ENCODE measurements at regions not wholly inside any gene's neighbourhood (a gene's known extent, or its start where the extent isn't known, plus 50 kb on each side); places are given as distances from the start of the nearest gene placed in this dataset.

DNA sequence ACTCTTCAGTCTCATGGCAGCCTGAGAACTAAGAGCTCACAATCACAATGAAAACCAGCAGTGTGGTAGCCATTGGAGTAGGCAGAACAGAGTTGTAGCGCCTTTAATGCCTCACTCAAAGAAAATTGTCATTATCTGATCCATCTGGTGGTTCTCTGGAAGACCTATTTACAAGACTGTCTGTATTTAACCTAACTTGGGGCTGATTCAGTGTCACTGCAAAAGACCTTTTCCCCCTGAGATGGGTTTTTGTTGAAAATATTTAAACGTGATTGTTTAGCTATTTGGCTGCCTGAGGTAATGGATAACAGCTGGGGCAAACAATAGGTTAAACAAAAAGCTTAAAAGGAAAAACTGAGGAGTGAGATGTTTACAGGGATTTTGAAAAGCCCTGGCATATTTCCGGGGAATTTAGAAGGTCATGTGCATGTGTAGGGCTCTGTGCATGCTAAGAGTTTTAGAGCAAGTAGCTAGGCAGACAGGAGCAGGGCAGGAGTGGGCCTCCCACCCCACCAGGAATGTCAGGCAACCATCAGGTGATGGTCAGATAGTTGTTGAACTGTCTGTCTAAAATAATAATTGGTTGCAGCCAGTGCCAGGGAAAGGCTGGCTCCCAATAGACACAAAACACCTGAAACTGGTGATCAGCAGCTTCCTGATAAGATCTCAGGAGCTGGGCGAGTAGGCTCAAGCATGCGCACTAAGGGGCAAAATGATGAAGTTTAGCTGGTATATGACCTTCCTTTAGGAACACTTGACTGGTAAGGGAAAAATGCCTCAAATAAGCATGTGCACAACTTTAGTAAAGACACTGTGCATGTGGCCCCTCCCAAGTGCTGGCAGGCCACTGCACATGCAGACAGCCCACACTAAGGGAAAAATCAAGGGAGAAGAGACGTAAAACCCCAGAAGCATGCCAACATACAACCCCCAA is 70.8 kb upstream of the AKIRIN2 start:
- CTCF ChIA-PET, result interaction anchor here (1.1 kb wide), 1 partner anchor 10 kb away, joined by 3 read pairs; no protein-coding TSS in a partner anchor
- POLR2A ChIA-PET, result interaction anchor here (0.9 to 1.0 kb wide), 2 partner anchors 71 kb away, joined by 3 to 4 read pairs; partner anchors contain the start of gene AKIRIN2
- no peak for DNase-seq (ENCODE audit: extremely low spot score)
- TF ChIP-seq FOXA1 (IDR thresholded peaks at IDR 0.05) (no peak), NFRKB (IDR thresholded peaks at IDR 0.05) (no peak), TARDBP (IDR thresholded peaks at IDR 0.05) (no peak), HDGF (IDR thresholded peaks at IDR 0.05; ENCODE audit: borderline replicate concordance) (no peak), ELF4 (IDR thresholded peaks at IDR 0.05) (no peak), L3MBTL2 (conservative IDR thresholded peaks at IDR 0.05) (no peak), BHLHE40 (IDR thresholded peaks at IDR 0.05; ENCODE audit: borderline replicate concordance) (no peak), LEF1 (IDR thresholded peaks at IDR 0.05; ENCODE audit: borderline replicate concordance) (no peak), FOXM1 (IDR thresholded peaks at IDR 0.05; ENCODE audit: borderline replicate concordance) (no peak), FOXK2 (IDR thresholded peaks at IDR 0.05) (no peak), CTBP1 (IDR thresholded peaks at IDR 0.05; ENCODE audit: borderline replicate concordance) (no peak), SP1 (IDR thresholded peaks at IDR 0.05) (no peak), SUZ12 (IDR thresholded peaks at IDR 0.05) (no peak), ZNF384 (IDR thresholded peaks at IDR 0.05) (no peak), ARNT (IDR thresholded peaks at IDR 0.05) (no peak)
- TF ChIP-seq, protein P1, sequence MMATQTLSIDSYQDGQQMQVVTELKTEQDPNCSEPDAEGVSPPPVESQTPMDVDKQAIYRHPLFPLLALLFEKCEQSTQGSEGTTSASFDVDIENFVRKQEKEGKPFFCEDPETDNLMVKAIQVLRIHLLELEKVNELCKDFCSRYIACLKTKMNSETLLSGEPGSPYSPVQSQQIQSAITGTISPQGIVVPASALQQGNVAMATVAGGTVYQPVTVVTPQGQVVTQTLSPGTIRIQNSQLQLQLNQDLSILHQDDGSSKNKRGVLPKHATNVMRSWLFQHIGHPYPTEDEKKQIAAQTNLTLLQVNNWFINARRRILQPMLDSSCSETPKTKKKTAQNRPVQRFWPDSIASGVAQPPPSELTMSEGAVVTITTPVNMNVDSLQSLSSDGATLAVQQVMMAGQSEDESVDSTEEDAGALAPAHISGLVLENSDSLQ (IDR thresholded peaks at IDR 0.05), result no peak

DNA sequence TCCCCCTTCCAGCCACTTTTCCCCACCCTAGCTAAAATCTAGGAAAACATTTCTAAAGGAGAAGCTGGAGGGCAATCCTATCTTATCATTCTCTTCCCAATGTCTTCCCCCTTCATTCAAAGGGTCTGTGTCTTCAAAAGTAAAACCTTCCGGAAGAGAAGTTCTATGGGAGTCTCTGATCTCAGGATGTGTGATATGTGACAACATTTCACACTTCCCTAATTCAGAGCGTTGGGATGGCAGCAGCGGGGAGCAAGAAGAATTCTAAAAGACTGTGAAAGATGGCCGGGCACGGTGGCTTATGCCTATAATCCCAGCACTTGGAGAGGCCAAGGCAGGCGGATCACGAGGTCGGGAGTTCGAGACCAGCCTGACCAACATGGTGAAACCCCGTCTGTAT is 65.4 kb upstream of the AKIRIN2 start:
- ChIA-PET CTCF (no interaction called here), POLR2A (interaction anchor here (1.8 kb wide), 1 partner anchor 65 kb away, joined by 5 read pairs; the partner anchor contains the start of gene AKIRIN2)
- TF ChIP-seq SP1 (IDR thresholded peaks at IDR 0.05) (no peak), BHLHE40 (IDR thresholded peaks at IDR 0.05; ENCODE audit: borderline replicate concordance) (no peak), LEF1 (IDR thresholded peaks at IDR 0.05; ENCODE audit: borderline replicate concordance) (no peak), TARDBP (IDR thresholded peaks at IDR 0.05) (no peak), ELF4 (IDR thresholded peaks at IDR 0.05) (no peak), FOXK2 (IDR thresholded peaks at IDR 0.05) (no peak), ARNT (IDR thresholded peaks at IDR 0.05) (no peak), NFRKB (IDR thresholded peaks at IDR 0.05) (no peak), CTBP1 (IDR thresholded peaks at IDR 0.05; ENCODE audit: borderline replicate concordance) (no peak), FOXA1 (IDR thresholded peaks at IDR 0.05) (no peak), ZNF384 (IDR thresholded peaks at IDR 0.05) (no peak)
- no peak for DNase-seq (ENCODE audit: extremely low spot score)

DNA sequence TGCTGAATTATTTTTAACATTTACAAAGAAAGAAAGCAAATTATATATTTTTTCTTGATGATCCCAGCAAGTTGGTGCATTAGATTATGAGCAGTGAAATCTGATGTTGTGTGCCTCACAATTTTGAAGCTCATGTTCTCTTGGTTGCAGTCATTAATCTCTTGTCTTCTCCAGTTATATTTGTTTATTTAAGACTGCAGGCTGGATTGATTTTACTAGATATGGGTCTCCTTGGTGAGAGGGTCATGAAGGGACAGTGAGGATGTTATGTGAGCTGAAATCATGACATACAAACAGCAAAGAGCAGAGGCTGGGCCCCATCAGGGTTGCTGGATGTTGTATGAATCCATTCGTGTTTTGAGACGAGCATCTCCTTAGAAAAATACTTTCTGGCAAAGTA is 64.2 kb upstream of the AKIRIN2 start:
- ChIA-PET POLR2A (interaction anchor here (1.8 kb wide), 1 partner anchor 64 kb away, joined by 5 read pairs; the partner anchor contains the start of gene AKIRIN2), CTCF (no interaction called here)
- peak; percentile 23 for DNase-seq (ENCODE audit: extremely low spot score)
- TF ChIP-seq ARNT (IDR thresholded peaks at IDR 0.05), result no peak
- TF ChIP-seq, protein P1 (IDR thresholded peaks at IDR 0.05), result peak; percentile 55
- TF ChIP-seq CTBP1 (IDR thresholded peaks at IDR 0.05; ENCODE audit: borderline replicate concordance), result 0 out of 2 replicates have a peak, but pooled peaks have one; percentile 19

DNA sequence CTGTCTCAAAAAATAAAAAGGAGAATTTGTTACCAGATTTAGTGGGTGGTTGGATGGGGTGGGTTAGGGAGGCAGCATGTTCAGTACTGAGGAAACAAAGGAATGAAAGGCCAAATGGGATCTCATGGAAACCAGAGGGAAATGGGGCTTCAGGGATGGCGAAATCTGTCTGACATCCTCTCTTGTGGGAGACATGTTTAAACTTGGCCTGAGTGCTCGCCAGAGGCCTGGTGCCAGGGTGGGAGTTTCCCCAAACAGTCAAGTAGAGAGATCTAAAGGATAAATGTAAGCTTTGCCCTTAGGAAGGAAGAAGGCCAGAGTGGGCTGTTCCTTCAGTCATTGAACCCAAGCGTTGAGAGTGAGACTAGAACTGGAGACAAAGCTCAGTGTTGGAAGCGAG is 61.9 kb upstream of the AKIRIN2 start:
- POLR2A ChIA-PET, result no interaction called here
- no peak for DNase-seq (ENCODE audit: extremely low spot score)
- TF ChIP-seq HDGF (IDR thresholded peaks at IDR 0.05; ENCODE audit: borderline replicate concordance) (no peak), NFRKB (IDR thresholded peaks at IDR 0.05) (no peak), ARNT (IDR thresholded peaks at IDR 0.05) (no peak), ELF4 (IDR thresholded peaks at IDR 0.05) (no peak), FOXM1 (IDR thresholded peaks at IDR 0.05; ENCODE audit: borderline replicate concordance) (no peak), L3MBTL2 (conservative IDR thresholded peaks at IDR 0.05) (no peak), ZNF384 (IDR thresholded peaks at IDR 0.05) (no peak)
- CTCF ChIA-PET, result interaction anchor here (1.4 kb wide), 1 partner anchor 9 kb away, joined by 3 read pairs; no protein-coding TSS in a partner anchor

DNA sequence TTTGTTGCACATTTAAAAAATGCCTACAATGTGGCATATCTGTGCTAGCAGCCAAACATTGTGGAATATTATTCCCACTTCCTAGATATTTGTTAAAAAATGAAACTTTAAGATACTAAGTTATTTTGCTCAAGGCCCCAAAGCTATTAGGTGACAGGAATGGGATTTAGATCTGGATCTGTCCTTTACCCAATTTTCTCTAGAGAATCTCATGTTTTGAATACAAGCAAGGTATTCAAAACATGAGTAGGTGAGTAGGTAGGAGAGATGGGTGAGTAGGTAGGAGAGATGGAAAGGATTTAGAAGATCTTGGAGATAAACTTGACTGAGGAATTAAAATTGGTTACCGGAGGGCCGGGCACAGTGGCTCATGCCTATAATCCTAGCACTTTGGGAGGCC is 61.2 kb upstream of the AKIRIN2 start:
- CTCF ChIA-PET, result interaction anchor here (1.4 kb wide), 1 partner anchor 10 kb away, joined by 3 read pairs; no protein-coding TSS in a partner anchor
- no peak for DNase-seq (ENCODE audit: extremely low spot score)
- POLR2A ChIA-PET, result no interaction called here
- TF ChIP-seq, protein P1 (IDR thresholded peaks at IDR 0.05), result no peak
- TF ChIP-seq CTBP1 (IDR thresholded peaks at IDR 0.05; ENCODE audit: borderline replicate concordance) (no peak), ZNF384 (IDR thresholded peaks at IDR 0.05) (no peak), BHLHE40 (IDR thresholded peaks at IDR 0.05; ENCODE audit: borderline replicate concordance) (no peak), FOXM1 (IDR thresholded peaks at IDR 0.05; ENCODE audit: borderline replicate concordance) (no peak), ELF4 (IDR thresholded peaks at IDR 0.05) (no peak), FOXA1 (IDR thresholded peaks at IDR 0.05) (no peak), ARNT (IDR thresholded peaks at IDR 0.05) (no peak), L3MBTL2 (conservative IDR thresholded peaks at IDR 0.05) (no peak), SUZ12 (IDR thresholded peaks at IDR 0.05) (no peak), HDGF (IDR thresholded peaks at IDR 0.05; ENCODE audit: borderline replicate concordance) (no peak), TARDBP (IDR thresholded peaks at IDR 0.05) (no peak), LEF1 (IDR thresholded peaks at IDR 0.05; ENCODE audit: borderline replicate concordance) (no peak), NFRKB (IDR thresholded peaks at IDR 0.05) (no peak), SP1 (IDR thresholded peaks at IDR 0.05) (no peak)

DNA sequence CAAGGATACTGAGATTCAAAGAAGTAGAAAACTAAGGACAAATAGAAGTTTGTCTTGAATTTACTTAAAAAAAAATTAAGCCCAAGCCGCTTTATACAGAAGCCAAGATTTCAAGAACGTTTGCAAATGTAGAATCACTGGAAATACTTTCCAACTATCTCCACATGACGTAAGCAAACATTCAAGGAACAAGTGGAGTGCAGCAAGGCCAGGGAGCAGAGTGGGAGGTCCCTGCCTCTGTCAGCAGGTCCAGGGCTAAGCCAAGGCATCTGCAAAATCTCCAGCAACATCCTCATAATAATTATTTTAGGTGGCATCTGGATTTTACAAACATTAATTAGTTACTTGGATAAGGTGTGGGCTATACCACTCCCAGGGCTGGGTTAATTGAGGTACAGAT is 60.1 kb upstream of the AKIRIN2 start:
- DNase-seq (ENCODE audit: extremely low spot score), result no peak
- POLR2A ChIA-PET, result no interaction called here
- TF ChIP-seq BHLHE40 (IDR thresholded peaks at IDR 0.05; ENCODE audit: borderline replicate concordance) (no peak), ZNF384 (IDR thresholded peaks at IDR 0.05) (no peak)
- CTCF ChIA-PET, result no interaction called here

Measured in HEK293T (cell line).